Upper lobe of left lung (tissue), 4 donors: ENCODE measurements at regions not wholly inside any gene's neighbourhood (a gene's known extent, or its start where the extent isn't known, plus 50 kb on each side); places are given as distances from the start of the nearest gene placed in this dataset.

Experiments
- EP300 ChIP-seq, 4 donors: sonication (generic); formaldehyde crosslinking; IDR thresholded peaks; one replicate each; pipeline ENCODE4 v1.5.1; 2017; ENCODE audit warnings: antibody characterized with exemption in 4 of 4, control low read depth in 2 of 4
- TF ChIP-seq, protein P1 (sequence below), 6 experiments: fragments of 450-650 bp in 4 of 6; fragments of 200-600 bp in 2 of 6; sonication (generic) in 2 of 6; IDR thresholded peaks; one replicate each; pipeline ENCODE4 v1.5.1; 2016 to 2019; ENCODE audit warnings: antibody characterized with exemption in 6 of 6

GRCh38 chr4:81272671-81273070 is 57.6 kb upstream of the PRKG2 start:
- TF ChIP-seq, protein P1, sequence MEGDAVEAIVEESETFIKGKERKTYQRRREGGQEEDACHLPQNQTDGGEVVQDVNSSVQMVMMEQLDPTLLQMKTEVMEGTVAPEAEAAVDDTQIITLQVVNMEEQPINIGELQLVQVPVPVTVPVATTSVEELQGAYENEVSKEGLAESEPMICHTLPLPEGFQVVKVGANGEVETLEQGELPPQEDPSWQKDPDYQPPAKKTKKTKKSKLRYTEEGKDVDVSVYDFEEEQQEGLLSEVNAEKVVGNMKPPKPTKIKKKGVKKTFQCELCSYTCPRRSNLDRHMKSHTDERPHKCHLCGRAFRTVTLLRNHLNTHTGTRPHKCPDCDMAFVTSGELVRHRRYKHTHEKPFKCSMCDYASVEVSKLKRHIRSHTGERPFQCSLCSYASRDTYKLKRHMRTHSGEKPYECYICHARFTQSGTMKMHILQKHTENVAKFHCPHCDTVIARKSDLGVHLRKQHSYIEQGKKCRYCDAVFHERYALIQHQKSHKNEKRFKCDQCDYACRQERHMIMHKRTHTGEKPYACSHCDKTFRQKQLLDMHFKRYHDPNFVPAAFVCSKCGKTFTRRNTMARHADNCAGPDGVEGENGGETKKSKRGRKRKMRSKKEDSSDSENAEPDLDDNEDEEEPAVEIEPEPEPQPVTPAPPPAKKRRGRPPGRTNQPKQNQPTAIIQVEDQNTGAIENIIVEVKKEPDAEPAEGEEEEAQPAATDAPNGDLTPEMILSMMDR (IDR thresholded peaks at IDR 0.05), result no peak
- no peak for TF ChIP-seq EP300 (IDR thresholded peaks at IDR 0.05)
